ENCODE measurements at regions not wholly inside any gene's neighbourhood (a gene's known extent, or its start where the extent isn't known, plus 50 kb on each side); places are given as distances from the start of the nearest gene placed in this dataset.

- no peak for TF ChIP-seq POLR2AphosphoS5 (IDR thresholded peaks at IDR 0.05)
- TF ChIP-seq CTCF (IDR thresholded peaks at IDR 0.05): no peak
- TF ChIP-seq POLR2A (IDR thresholded peaks at IDR 0.05): no peak
- TF ChIP-seq EP300 (IDR thresholded peaks at IDR 0.05): no peak
Measured at GRCh38 chr5:40098313-40098712, 581.4 kb upstream of the PTGER4 start.
